Small intestine (tissue), 7 donors: ENCODE measurements at regions not wholly inside any gene's neighbourhood (a gene's known extent, or its start where the extent isn't known, plus 50 kb on each side); places are given as distances from the start of the nearest gene placed in this dataset.

Experiments used
- DNase-seq, 2 donors: peaks; one replicate each; pipeline versions ENCODE4 v3.0.0 to v3.0.0-alpha.2; 2013
- FAIRE-seq: peaks from 2 replicates; lab custom pipeline; 2012; peaks lifted over from hg19 to GRCh38; lab: Jason Lieb, UNC
- H3K27ac ChIP-seq, 3 donors: one replicate each; pipeline ENCODE4 v1.5.1; 2013; ENCODE audit warnings: low read length in 2 of 3, mild to moderate bottlenecking in 2 of 3, control low read depth in 1 of 3, inconsistent platforms in 1 of 3, low read depth in 1 of 3, moderate library complexity in 1 of 3
- H3K27me3 ChIP-seq, 3 donors: one replicate each; pipeline ENCODE4 v1.6.1; 2013; ENCODE audit warnings: low read length in 3 of 3, inconsistent platforms in 1 of 3; ENCODE audit not compliant: control insufficient read depth in 3 of 3, insufficient read depth in 3 of 3
- H3K36me3 ChIP-seq, 3 donors: one replicate each; pipeline ENCODE4 v1.6.1; 2013; ENCODE audit warnings: low read length in 3 of 3, inconsistent platforms in 1 of 3, low read depth in 1 of 3, mild to moderate bottlenecking in 1 of 3, moderate library complexity in 1 of 3; ENCODE audit not compliant: control insufficient read depth in 3 of 3, insufficient read depth in 2 of 3
- H3K4me1 ChIP-seq, 3 donors: one replicate each; pipeline ENCODE4 v1.6.1; 2013; ENCODE audit warnings: low read length in 2 of 3, inconsistent platforms in 1 of 3, low read depth in 1 of 3, mild to moderate bottlenecking in 1 of 3, moderate library complexity in 1 of 3; ENCODE audit not compliant: control insufficient read depth in 3 of 3, insufficient read depth in 2 of 3
- H3K4me3 ChIP-seq, 3 donors: one replicate each; pipeline ENCODE4 v1.5.1; 2013; ENCODE audit warnings: low read length in 3 of 3, control low read depth in 1 of 3, inconsistent platforms in 1 of 3, low read depth in 1 of 3, mild to moderate bottlenecking in 1 of 3, moderate library complexity in 1 of 3
- H3K9me3 ChIP-seq, 2 donors: one replicate each; pipeline ENCODE4 v1.6.1; 2013; ENCODE audit warnings: low read depth in 1 of 2, low read length in 1 of 2; ENCODE audit not compliant: control insufficient read depth in 2 of 2, insufficient read depth in 1 of 2
- WGBS, 3 donors: extraction: QIAGEN DNeasy Blood & Tissue Kit; methylation state at CpG; one replicate each; pipeline ENCODE4 v1.1.7; 2013; 5-methylcytosine and 5-hydroxymethylcytosine counted together
- donor health status: healthy with polysubstance abuse.
- donor health status: control.
- donor health status: control.
- donor health status: Bipolar disorder and iron deficiency.
- donor health status: healthy.

- H3K36me3 ChIP-seq: no peaks in the 10 kb centered on the region
- peaks cover 0 to 8% of the 10 kb centered on the region in 2 donors for H3K9me3 ChIP-seq
- H3K4me1 ChIP-seq: no peaks in the 10 kb centered on the region
- no peak for FAIRE-seq
- no peak overlapping the region for H3K4me3 ChIP-seq
- H3K27ac ChIP-seq: no peak overlapping the region
- H3K27me3 ChIP-seq: no peaks in the 10 kb centered on the region
- WGBS, 3 donors: 60 to 96% (median 84%) methylated on average over 1 of the region's 1 CpG
- DNase-seq: no peak
These were observed 1031.0 kb upstream of the ATXN7L3B start for GRCh38 chr12:73506611-73507010.

GRCh38 chr12:73514672-73515071 lies 1023.0 kb upstream of the ATXN7L3B start:
- Histone ChIP-seq H3K4me1 (no peaks in the 10 kb centered on the region), H3K27me3 (no peaks in the 10 kb centered on the region), H3K9me3 (peaks cover 0 to 5% of the 10 kb centered on the region in 2 donors), H3K36me3 (no peaks in the 10 kb centered on the region), H3K4me3 (no peak overlapping the region), H3K27ac (no peak overlapping the region)
- WGBS, 3 donors: 64 to 75% (median 71%) methylated on average over 3 of the region's 3 CpGs
- DNase-seq (no peak), FAIRE-seq (no peak)

GRCh38 chr12:73517859-73518258 lies 1019.8 kb upstream of the ATXN7L3B start:
- DNase-seq (no peak), FAIRE-seq (no peak)
- H3K27me3 ChIP-seq: no peaks in the 10 kb centered on the region
- H3K27ac ChIP-seq: no peak overlapping the region
- H3K4me1 ChIP-seq: no peaks in the 10 kb centered on the region
- no peaks in the 10 kb centered on the region for H3K36me3 ChIP-seq
- peaks cover 0 to 5% of the 10 kb centered on the region in 2 donors for H3K9me3 ChIP-seq
- no peak overlapping the region for H3K4me3 ChIP-seq
- 0% methylated on average over 1 of the region's 1 CpG for WGBS, 3 donors

- H3K27ac ChIP-seq: no peak overlapping the region
- FAIRE-seq (no peak), DNase-seq (no peak)
- no peaks in the 10 kb centered on the region for H3K4me1 ChIP-seq
- H3K4me3 ChIP-seq: no peak overlapping the region
- no peaks in the 10 kb centered on the region for H3K36me3 ChIP-seq
- no peaks in the 10 kb centered on the region for H3K9me3 ChIP-seq
- 17 to 48% (median 25%) methylated on average over 1 of the region's 1 CpG for WGBS, 3 donors
- H3K27me3 ChIP-seq: no peaks in the 10 kb centered on the region
These were observed 1008.4 kb upstream of the ATXN7L3B start for GRCh38 chr12:73529231-73529630.

- no peaks in the 10 kb centered on the region for H3K9me3 ChIP-seq
- no peaks in the 10 kb centered on the region for H3K4me1 ChIP-seq
- DNase-seq (no peak), FAIRE-seq (no peak)
- H3K4me3 ChIP-seq: no peak overlapping the region
- H3K27ac ChIP-seq: no peak overlapping the region
- no peaks in the 10 kb centered on the region for H3K36me3 ChIP-seq
- H3K27me3 ChIP-seq: no peaks in the 10 kb centered on the region
These were observed 1007.7 kb upstream of the ATXN7L3B start for GRCh38 chr12:73529954-73530353.

- no peaks in the 10 kb centered on the region for H3K36me3 ChIP-seq
These were observed 1005.9 kb upstream of the ATXN7L3B start for GRCh38 chr12:73531752-73532151.

GRCh38 chr12:73547421-73547820 lies 990.2 kb upstream of the ATXN7L3B start:
- H3K36me3 ChIP-seq: no peaks in the 10 kb centered on the region
- no peak overlapping the region for H3K27ac ChIP-seq
- DNase-seq: no peak
- FAIRE-seq: no peak
- no peaks in the 10 kb centered on the region for H3K27me3 ChIP-seq
- H3K4me3 ChIP-seq: no peak overlapping the region
- no peaks in the 10 kb centered on the region for H3K9me3 ChIP-seq
- H3K4me1 ChIP-seq: no peaks in the 10 kb centered on the region

More at GRCh38 chr12:73531752-73532151, 1005.9 kb upstream of the ATXN7L3B start:
- H3K27me3 ChIP-seq: no peaks in the 10 kb centered on the region
- H3K4me1 ChIP-seq: no peaks in the 10 kb centered on the region
- H3K4me3 ChIP-seq: no peak overlapping the region
- no peak for DNase-seq
- no peak overlapping the region for H3K27ac ChIP-seq
- H3K9me3 ChIP-seq: no peaks in the 10 kb centered on the region
- FAIRE-seq: no peak

- Histone ChIP-seq H3K9me3 (no peaks in the 10 kb centered on the region), H3K27ac (no peak overlapping the region), H3K4me1 (no peaks in the 10 kb centered on the region), H3K27me3 (no peaks in the 10 kb centered on the region), H3K4me3 (no peak overlapping the region), H3K36me3 (no peaks in the 10 kb centered on the region)
- DNase-seq: no peak
- FAIRE-seq: no peak
- 80 to 83% (median 81%) methylated on average over 4 of the region's 4 CpGs for WGBS, 3 donors
These were observed 952.5 kb upstream of the ATXN7L3B start for GRCh38 chr12:73585136-73585535.

- Histone ChIP-seq H3K4me3 (no peak overlapping the region), H3K27me3 (no peaks in the 10 kb centered on the region), H3K27ac (no peak overlapping the region), H3K4me1 (no peaks in the 10 kb centered on the region), H3K36me3 (no peaks in the 10 kb centered on the region), H3K9me3 (no peaks in the 10 kb centered on the region)
- WGBS, 3 donors: 39 to 51% (median 46%) methylated on average over 1 of the region's 1 CpG
- FAIRE-seq (no peak), DNase-seq (no peak)
These were observed 948.4 kb upstream of the ATXN7L3B start for GRCh38 chr12:73589220-73589619.
